ENCODE measurements at regions not wholly inside any gene's neighbourhood (a gene's known extent, or its start where the extent isn't known, plus 50 kb on each side); places are given as distances from the start of the nearest gene placed in this dataset.

- no peak for DNase-seq
Measured at GRCh38 chr5:117463881-117464570, 889.4 kb upstream of the SEMA6A start.

GRCh38 chr5:117461966-117462365 is 887.3 kb upstream of the SEMA6A start:
- no peak for DNase-seq

- no peak for DNase-seq
Measured at GRCh38 chr5:117461403-117461802, 886.8 kb upstream of the SEMA6A start.

GRCh38 chr5:117457656-117458055 is 883.0 kb upstream of the SEMA6A start:
- no peak for DNase-seq

DNA sequence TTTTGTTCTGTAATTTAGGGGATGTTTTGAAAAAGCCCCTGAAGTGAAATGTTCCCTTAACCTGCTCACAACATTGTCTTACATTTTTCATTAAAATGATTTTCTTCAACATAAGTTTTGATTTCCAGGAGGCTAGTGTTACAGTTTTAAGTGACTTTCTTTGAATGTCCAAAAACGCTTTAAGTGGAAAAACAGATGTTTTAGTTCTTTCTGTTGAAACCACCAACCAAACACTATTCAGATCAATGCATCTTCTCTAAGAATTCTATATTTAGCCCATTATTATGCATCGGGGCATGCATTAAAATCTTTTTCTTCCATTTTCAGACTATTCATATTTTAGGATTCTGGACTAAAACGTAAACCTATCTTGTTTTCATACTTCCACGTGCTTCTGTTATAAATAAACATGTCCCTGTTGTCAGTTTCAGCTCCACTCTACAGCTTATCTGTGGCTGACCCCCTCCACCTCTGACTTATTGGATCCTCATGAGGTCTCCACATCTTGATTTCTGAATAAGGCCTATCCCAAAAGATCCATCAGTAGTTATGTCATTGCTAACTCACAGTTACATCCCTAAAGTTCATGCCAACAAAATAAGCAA is 882.3 kb upstream of the SEMA6A start:
- DNase-seq, result no peak

- no peak for DNase-seq
Measured at GRCh38 chr5:117455236-117456233, 880.9 kb upstream of the SEMA6A start.

DNA sequence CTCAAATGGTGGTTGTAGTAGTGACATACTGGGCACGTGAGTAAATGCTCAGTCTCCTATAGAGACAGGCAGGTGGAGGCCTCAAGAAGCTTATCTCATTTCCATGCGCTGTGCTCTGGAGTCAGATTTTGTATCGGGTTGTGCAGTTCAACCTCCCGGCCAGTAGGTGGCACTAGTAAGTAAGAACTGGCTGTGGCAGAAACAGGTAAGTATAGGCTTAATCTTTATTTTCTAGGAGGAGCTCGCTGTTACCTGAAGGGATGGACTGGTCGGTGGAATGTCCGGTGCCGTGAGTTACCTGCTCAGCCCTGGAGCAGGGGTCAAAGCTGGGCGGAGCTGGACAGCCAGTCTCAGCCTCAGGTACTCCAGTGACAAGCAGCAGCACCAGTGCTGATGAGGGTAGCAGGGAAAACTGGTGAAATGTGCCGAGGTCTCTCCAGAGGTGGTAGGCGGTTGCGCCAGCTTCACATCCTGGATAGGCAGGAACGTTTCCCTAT is 880.1 kb upstream of the SEMA6A start:
- DNase-seq, result peak; percentile 83

DNA sequence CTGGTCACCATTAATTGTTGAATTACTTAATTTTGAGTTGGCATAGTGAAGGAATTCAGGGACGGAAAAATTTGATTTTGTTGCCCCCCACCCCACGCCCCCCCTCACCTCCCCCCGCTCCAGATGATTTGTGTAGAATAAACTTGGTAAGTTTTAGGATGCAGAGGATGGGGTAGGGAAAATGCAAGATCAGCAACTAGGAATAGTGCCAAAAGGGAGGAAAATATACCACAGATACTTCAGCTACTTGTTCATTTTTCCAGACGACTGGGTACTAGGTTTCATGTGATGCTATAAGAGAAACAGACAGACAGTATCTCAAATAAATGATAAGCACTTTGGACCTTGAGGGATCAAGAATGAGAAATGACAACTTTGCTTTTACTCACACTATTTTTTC is 862.2 kb upstream of the SEMA6A start:
- DNase-seq, result no peak

- no peak for DNase-seq
Measured at GRCh38 chr5:117435203-117435602, 860.6 kb upstream of the SEMA6A start.

- no peak for DNase-seq
Measured at GRCh38 chr5:117434254-117434653, 859.6 kb upstream of the SEMA6A start.

DNA sequence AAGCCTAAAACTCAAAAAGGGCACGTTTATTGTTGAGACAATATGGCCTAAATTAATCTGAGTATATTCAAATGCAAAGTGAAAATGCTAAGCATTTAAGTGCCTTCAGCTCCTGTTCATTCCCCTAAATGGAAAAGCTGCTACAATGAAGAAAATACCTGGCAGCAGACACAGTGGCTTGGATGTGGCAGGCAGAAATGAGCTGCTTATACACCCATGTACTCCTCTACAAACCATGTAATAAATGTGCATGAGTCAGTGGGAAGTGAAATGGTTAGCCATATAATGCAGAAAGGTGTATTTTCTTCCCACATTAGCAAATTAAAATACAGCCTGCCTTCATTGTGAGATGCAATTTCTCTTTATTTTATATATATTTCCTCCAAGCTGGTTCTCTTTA is 859.2 kb upstream of the SEMA6A start:
- no peak for DNase-seq

GRCh38 chr5:117431091-117431490 is 856.5 kb upstream of the SEMA6A start:
- DNase-seq, result no peak

DNA sequence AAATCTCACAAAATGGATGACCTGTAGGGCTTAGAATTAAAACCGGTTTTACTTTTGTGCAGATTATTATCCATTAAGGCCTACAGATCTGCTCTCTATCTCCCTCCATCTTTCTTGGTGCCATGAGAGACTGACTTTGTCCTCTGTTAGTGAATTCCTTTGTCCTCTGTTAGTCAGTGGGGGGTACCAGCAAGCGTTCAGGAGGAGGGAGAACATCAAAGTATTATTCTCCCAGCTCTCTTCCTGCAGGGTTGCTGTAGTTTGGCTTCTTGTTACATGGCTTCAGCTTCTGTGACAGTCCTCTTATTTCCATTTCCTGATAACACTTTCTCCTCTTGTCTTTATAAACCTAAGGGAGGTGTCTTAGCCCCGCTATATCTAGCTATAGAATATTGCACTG is 850.5 kb upstream of the SEMA6A start:
- no peak for DNase-seq

DNA sequence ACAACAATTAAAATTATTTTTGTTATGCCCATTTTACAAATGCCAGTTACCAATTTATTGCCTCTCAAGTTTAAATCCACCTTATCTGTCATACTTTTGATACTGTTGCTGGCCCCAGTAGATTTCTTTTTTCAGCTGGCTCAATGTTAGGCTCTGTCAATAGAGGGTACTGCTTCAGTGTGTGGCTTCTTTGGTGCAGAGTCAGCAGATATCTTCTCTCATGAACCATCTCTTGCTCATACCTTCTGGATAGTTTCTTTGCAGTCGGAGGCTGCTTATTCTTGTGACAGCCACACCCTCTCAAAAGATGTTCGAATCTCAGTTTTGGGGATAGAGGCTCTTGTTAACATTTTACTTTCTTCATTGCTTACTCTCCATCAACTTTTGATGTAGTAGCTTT is 849.9 kb upstream of the SEMA6A start:
- no peak for DNase-seq

DNA sequence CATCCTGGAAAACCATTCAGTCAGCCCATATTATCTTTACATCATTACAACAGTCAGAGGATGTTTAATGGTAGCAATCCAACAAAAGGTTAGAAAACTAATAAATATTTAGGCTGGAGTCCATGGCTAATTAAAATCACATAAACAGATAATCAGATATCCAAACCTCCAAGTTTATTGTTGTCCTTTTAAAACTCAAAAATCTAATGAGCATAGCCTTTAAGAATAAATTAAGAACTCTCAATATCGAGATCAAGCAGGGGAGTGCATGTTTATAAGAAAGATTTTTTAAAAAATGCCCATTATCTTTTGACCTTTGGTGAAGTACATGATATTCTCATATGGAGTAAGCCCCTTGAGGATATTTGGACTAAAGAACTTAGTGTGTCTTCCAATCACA is 842.9 kb upstream of the SEMA6A start:
- DNase-seq, result no peak

GRCh38 chr5:117414926-117415325 is 840.3 kb upstream of the SEMA6A start:
- DNase-seq, result no peak

DNA sequence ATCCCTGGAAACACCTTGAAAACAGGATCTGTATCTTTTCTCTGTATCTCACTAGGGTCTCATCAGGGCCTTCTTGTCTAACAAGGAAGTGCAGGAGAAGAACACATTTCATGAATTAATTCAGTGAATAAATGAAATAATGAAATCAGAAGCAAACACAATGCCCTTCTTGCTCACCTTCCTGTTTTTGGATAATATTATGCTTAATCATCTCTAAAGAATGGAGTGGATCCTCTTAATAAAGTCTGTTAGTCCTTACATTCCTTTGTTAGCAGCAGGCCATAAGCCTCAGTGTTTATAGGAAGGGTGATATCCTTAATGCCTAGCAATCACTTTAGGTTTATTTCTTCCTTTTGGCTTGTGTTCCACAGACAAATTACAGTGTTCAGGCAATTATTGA is 837.1 kb upstream of the SEMA6A start:
- DNase-seq, result no peak

DNA sequence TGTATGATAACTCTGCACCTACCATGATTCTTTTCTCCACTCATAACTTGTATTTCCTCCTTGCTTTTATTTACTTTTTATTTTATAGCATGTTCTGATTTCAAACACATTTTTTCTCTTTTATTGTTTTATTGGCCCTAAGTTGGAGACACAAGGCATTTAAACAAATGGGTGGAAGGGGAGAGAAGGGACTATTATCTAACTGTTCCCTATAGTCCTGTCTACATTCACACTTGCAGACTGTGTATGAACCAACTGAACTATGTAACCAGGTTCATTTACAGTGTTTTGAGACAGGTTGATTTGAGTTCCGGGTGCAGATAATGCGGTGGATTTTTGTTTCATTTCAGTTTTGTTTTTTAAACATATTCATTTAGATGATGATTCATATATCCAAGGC is 830.6 kb upstream of the SEMA6A start:
- no peak for DNase-seq

- DNase-seq, result no peak
Measured at GRCh38 chr5:117394506-117395157, 820.0 kb upstream of the SEMA6A start.

- DNase-seq, result no peak
Measured at GRCh38 chr5:117393125-117393524, 818.5 kb upstream of the SEMA6A start.

GRCh38 chr5:117380316-117380715 is 805.7 kb upstream of the SEMA6A start:
- DNase-seq, result no peak

- DNase-seq, result no peak
Measured at GRCh38 chr5:117379521-117379920, 804.9 kb upstream of the SEMA6A start.

DNA sequence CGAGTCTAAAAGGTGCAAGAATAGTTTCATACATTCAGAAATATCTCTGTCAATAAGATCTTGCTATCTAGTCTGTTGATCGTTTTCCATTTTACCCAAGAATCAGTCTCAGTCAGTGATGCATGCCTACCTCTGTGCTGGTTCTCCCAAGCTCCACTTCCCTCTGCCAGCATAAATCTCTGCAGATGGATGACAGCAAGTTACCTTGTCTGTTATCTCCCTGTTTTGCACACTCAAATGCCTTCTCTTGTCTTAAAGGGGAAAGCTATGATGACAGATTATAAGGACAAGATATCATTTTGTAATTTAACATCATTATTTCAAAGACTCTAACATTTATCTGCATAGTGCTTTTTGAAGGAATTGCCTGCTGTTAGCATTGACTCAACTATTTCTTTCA is 802.1 kb upstream of the SEMA6A start:
- DNase-seq, result no peak

All from NCI-H748 treated with DMSO at 0.1 percent for 48 hours (cell line).